ENCODE measurements at regions not wholly inside any gene's neighbourhood (a gene's known extent, or its start where the extent isn't known, plus 50 kb on each side); places are given as distances from the start of the nearest gene placed in this dataset.

- H3K4me1 Mint-ChIP-seq: peaks cover 68% of the 10 kb centered on the region
- no peak overlapping the region for H3K4me3 Mint-ChIP-seq
- no peaks in the 10 kb centered on the region for H3K9me3 Mint-ChIP-seq
- intact Hi-C loops (cut with micrococcal nuclease): loop anchor here (5.0 to 10.0 kb wide), 2 partner anchors 145 to 857 kb away; no protein-coding TSS in a partner anchor
- ChIA-PET CTCF (interaction anchor here (1.2 to 6.6 kb wide), 7 partner anchors 60 to 210 kb away, joined by 3 to 104 read pairs (median 19); no protein-coding TSS in a partner anchor), POLR2A (interaction anchor here (0.6 to 3.6 kb wide), 7 partner anchors 75 to 163 kb away, joined by 3 to 23 read pairs (median 7); partner anchors contain the start of gene IKZF1)
- H3K36me3 Mint-ChIP-seq (ENCODE audit: low read depth): no peaks in the 10 kb centered on the region
- ATAC-seq (ENCODE audit: low read depth) (no peak), DNase-seq (no peak)
- TF ChIP-seq, protein P1, sequence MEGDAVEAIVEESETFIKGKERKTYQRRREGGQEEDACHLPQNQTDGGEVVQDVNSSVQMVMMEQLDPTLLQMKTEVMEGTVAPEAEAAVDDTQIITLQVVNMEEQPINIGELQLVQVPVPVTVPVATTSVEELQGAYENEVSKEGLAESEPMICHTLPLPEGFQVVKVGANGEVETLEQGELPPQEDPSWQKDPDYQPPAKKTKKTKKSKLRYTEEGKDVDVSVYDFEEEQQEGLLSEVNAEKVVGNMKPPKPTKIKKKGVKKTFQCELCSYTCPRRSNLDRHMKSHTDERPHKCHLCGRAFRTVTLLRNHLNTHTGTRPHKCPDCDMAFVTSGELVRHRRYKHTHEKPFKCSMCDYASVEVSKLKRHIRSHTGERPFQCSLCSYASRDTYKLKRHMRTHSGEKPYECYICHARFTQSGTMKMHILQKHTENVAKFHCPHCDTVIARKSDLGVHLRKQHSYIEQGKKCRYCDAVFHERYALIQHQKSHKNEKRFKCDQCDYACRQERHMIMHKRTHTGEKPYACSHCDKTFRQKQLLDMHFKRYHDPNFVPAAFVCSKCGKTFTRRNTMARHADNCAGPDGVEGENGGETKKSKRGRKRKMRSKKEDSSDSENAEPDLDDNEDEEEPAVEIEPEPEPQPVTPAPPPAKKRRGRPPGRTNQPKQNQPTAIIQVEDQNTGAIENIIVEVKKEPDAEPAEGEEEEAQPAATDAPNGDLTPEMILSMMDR (IDR thresholded peaks at IDR 0.05): no peak
- H3K27me3 Mint-ChIP-seq: no peaks in the 10 kb centered on the region
- peak overlapping the region; percentile 37 for H3K27ac Mint-ChIP-seq
These were observed 96.7 kb upstream of the IKZF1 start for GRCh38 chr7:50207686-50208255.

DNA sequence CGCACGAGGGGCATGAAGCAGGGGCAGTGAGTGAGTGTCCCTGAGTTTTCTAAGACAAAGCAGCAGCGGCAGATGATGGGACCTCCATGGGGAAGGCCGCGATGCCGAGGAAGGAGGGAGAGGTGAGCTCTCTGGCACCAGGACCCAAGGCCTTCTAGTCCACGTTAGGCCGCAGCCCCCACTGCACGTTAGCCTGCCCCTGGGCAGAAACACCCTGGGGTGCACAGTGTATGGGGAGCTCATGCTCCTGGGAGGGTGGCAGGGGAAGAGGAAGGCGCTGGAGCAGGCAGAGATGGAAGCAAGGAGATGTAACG lies 97.3 kb upstream of the IKZF1 start:
- no peak overlapping the region for H3K4me3 Mint-ChIP-seq
- intact Hi-C loops (cut with micrococcal nuclease): loop anchor here (5.0 to 10.0 kb wide), 2 partner anchors 145 to 858 kb away; no protein-coding TSS in a partner anchor
- POLR2A ChIA-PET: interaction anchor here (0.6 to 3.6 kb wide), 9 partner anchors 58 to 188 kb away, joined by 3 to 23 read pairs (median 4); partner anchors contain the start of gene IKZF1

DNA sequence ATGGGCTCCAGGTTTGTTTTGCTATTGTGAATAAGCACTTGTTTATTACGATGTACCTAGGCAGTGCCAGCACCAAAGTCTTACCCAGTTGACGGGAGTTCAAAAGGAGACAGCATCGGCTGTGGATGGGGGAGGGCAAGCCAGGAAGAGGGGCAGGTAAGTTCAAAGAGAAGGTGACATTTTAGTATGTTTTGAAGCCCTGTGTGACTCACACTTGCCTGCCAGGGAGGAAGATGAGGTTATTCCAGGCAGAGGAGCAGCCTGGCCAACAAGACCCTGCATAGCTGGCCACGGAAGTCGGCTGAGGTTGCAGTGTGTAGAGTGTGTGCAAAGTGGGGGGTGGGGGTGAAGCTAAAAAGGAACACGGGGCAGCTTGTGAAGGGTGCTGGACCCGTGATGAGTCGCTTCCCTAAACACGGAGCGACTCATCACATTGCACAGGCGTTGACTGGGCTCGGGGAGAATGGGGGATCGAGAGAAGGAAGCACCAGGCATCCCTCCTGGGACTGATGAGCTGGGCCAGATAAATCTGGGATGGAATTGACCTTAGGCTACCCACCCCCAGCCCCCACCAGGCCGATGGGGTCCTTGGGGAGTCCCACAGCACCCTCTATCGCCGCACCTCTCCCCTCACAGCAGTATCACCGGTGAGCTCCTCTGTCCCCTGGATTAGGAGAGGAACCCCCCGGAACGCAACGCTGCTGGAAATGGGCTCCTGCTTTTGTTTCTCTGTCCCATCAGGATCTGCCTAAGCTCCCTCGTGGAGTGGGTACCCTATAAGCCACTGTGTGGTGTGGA lies 97.9 kb upstream of the IKZF1 start:
- POLR2A ChIA-PET: interaction anchor here (0.5 to 3.6 kb wide), 17 partner anchors 59 to 265 kb away, joined by 3 to 23 read pairs (median 5); partner anchors contain the start of gene IKZF1
- CTCF ChIA-PET: interaction anchor here (0.6 to 6.6 kb wide), 25 partner anchors 18 to 954 kb away, joined by 3 to 104 read pairs (median 10); partner anchors contain the start of gene IKZF1
- TF ChIP-seq, protein P1 (IDR thresholded peaks at IDR 0.05): no peak
- ATAC-seq (ENCODE audit: low read depth) (no peak), DNase-seq (no peak)
- Mint-ChIP-seq H3K9me3 (no peaks in the 10 kb centered on the region), H3K27ac (peak overlapping the region; percentile 43), H3K36me3 (ENCODE audit: low read depth) (no peaks in the 10 kb centered on the region), H3K27me3 (no peaks in the 10 kb centered on the region), H3K4me3 (no peak overlapping the region), H3K4me1 (peaks cover 57% of the 10 kb centered on the region)
- intact Hi-C loops (cut with micrococcal nuclease): loop anchor here (5.0 to 10.0 kb wide), 2 partner anchors 146 to 858 kb away; no protein-coding TSS in a partner anchor

More for the DNA sequence above, 97.3 kb upstream of the IKZF1 start:
- Mint-ChIP-seq H3K27me3 (no peaks in the 10 kb centered on the region), H3K4me1 (peaks cover 62% of the 10 kb centered on the region), H3K36me3 (ENCODE audit: low read depth) (no peaks in the 10 kb centered on the region), H3K27ac (no peak overlapping the region), H3K9me3 (no peaks in the 10 kb centered on the region)
- DNase-seq: no peak
- CTCF ChIA-PET: interaction anchor here (0.8 to 6.6 kb wide), 14 partner anchors 21 to 261 kb away, joined by 3 to 104 read pairs (median 18); partner anchors contain the start of gene IKZF1
- ATAC-seq (ENCODE audit: low read depth): no peak
- TF ChIP-seq, protein P1 (IDR thresholded peaks at IDR 0.05): no peak

- Mint-ChIP-seq H3K9me3 (no peaks in the 10 kb centered on the region), H3K4me3 (no peak overlapping the region), H3K4me1 (peaks cover 45% of the 10 kb centered on the region), H3K27me3 (no peaks in the 10 kb centered on the region), H3K27ac (no peak overlapping the region), H3K36me3 (ENCODE audit: low read depth) (no peaks in the 10 kb centered on the region)
- TF ChIP-seq, protein P1 (IDR thresholded peaks at IDR 0.05): no peak
- ATAC-seq (ENCODE audit: low read depth) (peak; percentile 30), DNase-seq (no peak)
- ChIA-PET POLR2A (interaction anchor here (0.6 to 3.6 kb wide), 16 partner anchors 55 to 587 kb away, joined by 3 to 23 read pairs (median 4); partner anchors contain the start of gene IKZF1), CTCF (interaction anchor here (0.6 to 6.6 kb wide), 53 partner anchors 8 to 956 kb away, joined by 3 to 104 read pairs (median 5); partner anchors contain the start of gene IKZF1)
- intact Hi-C loops (cut with micrococcal nuclease): loop anchor here (1.0 to 10.0 kb wide), 12 partner anchors 63 to 956 kb away; no protein-coding TSS in a partner anchor
These were observed 99.5 kb upstream of the IKZF1 start for GRCh38 chr7:50205011-50205410.
